HG02884 (cell line): ENCODE measurements at regions not wholly inside any gene's neighbourhood (a gene's known extent, or its start where the extent isn't known, plus 50 kb on each side); places are given as distances from the start of the nearest gene placed in this dataset.
A peak's percentile ranks its signal among the peaks of the same experiment; 100 is the strongest.

Experiments
- ATAC-seq: cut with Tn5 transposase; IDR thresholded peaks from one replicate; pipeline ENCODE4 v1.9.1; 2021; ENCODE audit warnings: mild to moderate bottlenecking, moderate library complexity; ENCODE audit not compliant: unreplicated experiment

GRCh38 chr1:162970021-162970420 is 99.1 kb upstream of the RGS4 start:
- no peak for ATAC-seq

GRCh38 chr1:162966613-162967012 is 102.5 kb upstream of the RGS4 start:
- no peak for ATAC-seq

- ATAC-seq, result no peak
These were observed 103.9 kb upstream of the CCDC190 start for GRCh38 chr1:162964901-162965300.

DNA sequence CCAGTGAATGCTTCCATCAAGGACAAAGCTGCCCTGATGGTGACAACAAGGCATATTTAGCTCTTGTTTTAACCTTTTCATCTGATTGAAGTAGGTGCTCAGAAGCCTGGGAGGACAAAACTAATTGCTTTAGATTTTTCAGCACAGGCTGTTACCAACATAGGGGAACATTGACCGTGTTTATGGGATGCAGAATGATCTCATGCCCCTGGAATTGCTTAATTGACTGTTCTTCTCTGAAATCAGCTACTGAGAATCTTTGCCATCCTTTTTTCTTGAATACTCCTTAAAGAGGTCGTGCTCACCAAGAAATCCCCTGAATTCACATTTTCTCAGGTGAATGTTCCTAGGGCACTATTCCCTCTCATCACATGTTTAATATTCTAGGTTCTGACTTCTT is 95.9 kb upstream of the CCDC190 start:
- ATAC-seq, result no peak

GRCh38 chr1:162954824-162955223 is 93.8 kb upstream of the CCDC190 start:
- ATAC-seq, result no peak

DNA sequence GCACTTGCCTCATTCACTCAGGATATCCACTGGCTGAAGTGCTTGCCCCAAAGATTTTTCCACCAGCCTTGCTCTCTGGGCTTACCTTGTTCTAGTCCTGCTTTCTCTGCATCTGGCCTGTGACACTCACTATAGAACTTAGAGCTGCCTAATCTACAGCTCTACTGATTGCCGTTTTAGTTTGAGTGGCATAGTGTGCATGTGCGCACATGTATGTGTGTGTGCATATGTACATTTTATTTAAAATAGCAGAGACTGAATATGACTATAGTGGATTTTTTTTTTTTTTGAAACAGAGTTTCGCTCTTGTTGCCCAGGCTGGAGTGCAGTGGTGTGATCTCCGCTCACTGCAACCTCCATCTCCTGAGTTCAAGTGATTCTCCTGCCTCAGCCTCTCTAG is 92.0 kb upstream of the CCDC190 start:
- no peak for ATAC-seq

GRCh38 chr1:162951553-162952315 is 90.8 kb upstream of the CCDC190 start:
- peak; percentile 97 for ATAC-seq

DNA sequence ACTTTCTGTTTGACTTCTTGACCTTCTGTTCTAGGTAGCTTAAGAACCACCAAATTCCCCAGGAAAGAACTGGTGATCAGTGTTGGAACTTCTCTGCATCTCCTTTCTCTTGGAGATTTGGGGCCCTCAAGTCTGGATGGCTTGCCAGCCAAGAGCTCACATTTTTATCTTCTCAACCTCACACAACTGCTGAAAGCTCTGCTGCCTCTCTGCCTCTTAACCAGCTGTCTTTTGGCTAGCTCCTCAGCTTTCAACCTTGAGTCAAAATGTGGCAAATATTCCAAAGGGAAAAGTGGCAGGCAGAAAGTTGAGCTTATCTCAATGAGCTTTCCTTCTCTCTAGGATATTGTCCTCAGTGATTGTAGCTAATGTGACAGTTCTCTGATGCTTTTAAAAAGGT is 89.2 kb upstream of the CCDC190 start:
- ATAC-seq, result no peak

DNA sequence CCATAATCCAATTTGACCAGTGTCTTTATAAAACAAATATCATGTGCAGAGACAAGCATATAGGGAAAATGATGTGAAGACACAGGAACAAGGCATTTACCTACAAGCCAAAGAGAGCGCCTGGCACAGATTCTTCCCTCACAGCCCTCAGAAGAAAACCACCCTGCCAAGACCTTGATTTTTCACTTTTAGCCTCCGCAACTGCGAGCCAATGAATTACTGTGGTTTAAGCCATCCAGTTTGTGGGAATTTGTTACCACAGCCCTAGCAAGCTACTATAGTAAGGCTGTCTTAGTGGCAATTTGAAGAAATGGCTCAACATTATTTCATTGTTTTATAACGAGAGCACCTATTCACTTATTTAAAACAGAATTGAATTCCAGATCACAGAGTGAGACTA is 85.7 kb upstream of the CCDC190 start:
- no peak for ATAC-seq

GRCh38 chr1:162944974-162945674 is 84.1 kb upstream of the CCDC190 start:
- no peak for ATAC-seq

- ATAC-seq, result no peak
These were observed 82.6 kb upstream of the CCDC190 start for GRCh38 chr1:162943622-162944021.

- ATAC-seq, result no peak
These were observed 82.1 kb upstream of the CCDC190 start for GRCh38 chr1:162942916-162943559.

- ATAC-seq, result no peak
These were observed 80.0 kb upstream of the CCDC190 start for GRCh38 chr1:162941024-162941423.

DNA sequence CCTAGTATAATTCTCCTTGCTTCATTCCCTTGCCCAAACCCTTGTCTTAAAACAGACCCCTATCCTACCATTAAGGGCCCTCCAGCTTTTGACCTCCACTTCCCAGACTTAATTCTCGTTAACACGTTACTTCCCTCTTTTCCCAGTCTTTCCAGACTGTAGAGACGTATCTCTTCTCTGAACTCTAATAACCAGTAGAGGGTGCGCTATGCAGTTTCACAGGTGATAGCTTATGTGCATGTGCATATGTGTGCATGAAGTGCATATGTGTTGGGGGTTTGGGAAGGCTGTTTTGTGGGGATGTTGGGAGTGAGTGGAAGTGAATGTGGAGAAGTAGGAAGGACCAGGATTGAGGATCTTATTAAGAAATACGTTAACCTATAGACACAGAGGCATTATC is 78.1 kb upstream of the CCDC190 start:
- ATAC-seq, result no peak

- ATAC-seq, result no peak
These were observed 76.9 kb upstream of the CCDC190 start for GRCh38 chr1:162937716-162938395.

DNA sequence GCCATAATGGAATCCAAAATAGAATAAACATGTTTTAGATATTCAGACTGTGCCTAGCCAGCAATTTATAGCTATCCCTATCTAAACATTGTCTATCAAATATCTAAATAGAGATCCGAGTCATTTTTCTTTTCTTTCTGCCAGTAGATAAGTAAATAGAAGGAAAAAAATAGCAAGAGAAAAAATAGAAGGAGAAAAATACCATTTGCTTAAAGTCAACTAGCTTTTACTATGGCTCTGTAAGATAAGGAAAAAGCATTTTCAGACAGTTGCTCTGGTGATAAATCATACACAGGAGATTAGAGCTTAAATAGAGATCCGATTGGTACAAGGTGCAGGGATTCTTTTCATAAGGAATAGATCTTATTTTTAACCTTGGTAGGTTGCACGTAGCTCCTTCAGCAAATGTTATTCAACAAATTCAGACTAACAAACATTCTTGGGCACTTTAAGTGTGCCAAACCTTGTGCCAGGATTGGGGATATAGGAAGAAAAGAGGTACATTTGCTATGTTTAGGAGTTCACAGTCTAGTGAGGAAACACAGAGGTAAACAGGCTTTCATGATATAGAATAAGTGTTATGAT is 70.1 kb upstream of the CCDC190 start:
- ATAC-seq, result no peak

DNA sequence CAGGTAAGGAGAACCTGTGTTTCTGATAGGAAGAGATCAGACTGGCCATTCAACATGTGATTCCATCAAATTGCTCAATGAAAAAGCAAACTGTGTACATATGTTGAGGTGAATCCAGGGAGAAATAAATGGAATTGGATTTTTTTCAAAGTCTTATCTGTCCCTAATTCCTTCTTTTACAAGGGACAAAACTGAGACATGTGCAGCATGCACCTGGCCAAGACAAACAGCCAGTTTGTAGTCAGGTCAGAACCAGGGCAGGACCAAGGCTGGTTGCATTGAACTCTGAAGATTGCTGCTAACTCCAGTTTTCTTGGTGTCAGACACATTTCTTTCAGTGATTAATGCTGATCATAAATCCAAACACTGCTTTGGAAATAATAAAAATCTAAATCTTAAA is 69.6 kb upstream of the CCDC190 start:
- no peak for ATAC-seq

DNA sequence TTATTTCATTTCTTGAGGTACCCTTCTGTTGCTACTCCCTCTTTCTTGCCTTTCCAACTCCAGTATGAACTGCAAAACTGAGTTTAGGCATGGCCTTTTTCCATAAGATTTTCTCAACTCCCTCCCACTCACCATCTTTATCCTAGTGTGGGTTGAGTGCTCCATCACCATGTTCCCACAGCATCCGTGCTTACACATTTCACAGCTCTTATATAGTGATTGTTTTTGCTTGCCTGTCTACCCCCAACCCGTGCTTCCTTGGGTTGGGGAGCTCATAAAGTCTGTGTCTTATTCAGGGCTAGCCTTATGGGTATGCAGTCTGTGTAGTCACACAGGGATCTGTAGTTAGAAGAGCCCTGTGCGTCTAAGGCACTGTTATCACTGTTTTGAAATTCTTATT is 68.2 kb upstream of the CCDC190 start:
- ATAC-seq, result no peak

DNA sequence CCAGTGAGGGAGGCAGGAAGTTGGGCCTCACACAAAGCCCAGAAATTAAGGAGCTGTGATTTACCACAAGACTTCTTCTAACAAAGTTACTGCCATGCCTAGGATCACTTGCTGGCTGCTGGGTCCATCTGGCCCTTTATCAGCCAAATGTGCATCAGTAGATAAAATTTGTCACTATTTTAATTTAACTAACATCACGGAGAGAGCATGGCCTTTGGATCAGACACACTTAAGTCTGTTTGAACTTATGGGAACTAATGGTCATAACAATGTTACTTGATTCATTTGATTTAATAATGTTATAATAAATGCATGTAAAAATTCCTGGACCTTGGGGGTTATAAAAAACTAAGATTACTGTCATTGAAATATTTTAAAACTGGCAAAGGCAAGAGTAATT is 67.2 kb upstream of the CCDC190 start:
- no peak for ATAC-seq

DNA sequence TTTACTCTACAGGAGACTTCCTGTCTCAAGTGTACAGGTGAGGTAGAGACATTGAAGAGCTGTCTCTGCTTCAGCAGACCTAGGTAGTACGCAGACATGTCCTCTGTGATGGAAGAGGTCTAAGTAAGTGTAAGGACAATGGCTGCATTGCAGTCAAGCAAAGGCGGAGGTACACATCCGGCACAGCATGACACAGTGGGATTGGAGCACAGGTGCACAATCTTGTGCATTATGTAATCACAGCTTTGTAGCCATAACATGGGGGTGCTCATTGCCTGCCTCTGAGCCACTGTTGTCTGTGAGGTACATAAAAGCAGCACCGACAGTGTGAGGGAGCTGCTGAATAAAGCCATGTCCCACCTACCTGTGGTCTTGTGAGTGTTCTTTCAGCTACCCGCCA is 66.4 kb upstream of the CCDC190 start:
- ATAC-seq, result no peak

GRCh38 chr1:162926906-162927305 is 65.9 kb upstream of the CCDC190 start:
- no peak for ATAC-seq
